ENCODE measurements at regions not wholly inside any gene's neighbourhood (a gene's known extent, or its start where the extent isn't known, plus 50 kb on each side); places are given as distances from the start of the nearest gene placed in this dataset.

GRCh38 chr13:50573066-50573465, 270.4 kb downstream of the DLEU7 start:
- DNase-seq (ENCODE audit: low read depth, low spot score): no peak
- H3K27ac ChIP-seq: no peak overlapping the region

DNA sequence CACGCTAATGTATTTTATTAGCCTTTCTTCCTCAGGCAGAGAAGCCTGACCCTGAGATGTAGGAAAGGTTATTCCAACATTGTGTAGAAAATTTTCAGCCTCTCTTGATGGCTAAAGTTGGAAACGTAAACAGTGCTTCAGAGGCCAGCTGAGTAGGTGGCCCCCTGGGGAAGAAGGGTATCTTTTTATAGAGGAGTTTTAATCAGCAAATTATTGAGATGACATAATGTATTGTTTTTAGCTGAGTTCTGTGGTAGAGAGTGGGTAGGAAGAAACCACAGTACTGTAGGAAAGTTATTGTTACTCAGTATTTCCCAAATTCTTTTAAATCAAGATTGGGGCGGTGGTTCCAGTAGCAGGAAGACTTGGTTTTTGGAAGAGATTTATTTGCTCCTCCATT, 268.8 kb downstream of the DLEU7 start:
- no peak for DNase-seq (ENCODE audit: low read depth, low spot score)
- no peak overlapping the region for H3K27ac ChIP-seq

GRCh38 chr13:50575138-50575537, 268.4 kb downstream of the DLEU7 start:
- no peak for DNase-seq (ENCODE audit: low read depth, low spot score)
- H3K27ac ChIP-seq: no peak overlapping the region

- no peak for DNase-seq (ENCODE audit: low read depth, low spot score)
- no peak overlapping the region for H3K27ac ChIP-seq
Measured at GRCh38 chr13:50576156-50576555, 267.3 kb downstream of the DLEU7 start.

DNA sequence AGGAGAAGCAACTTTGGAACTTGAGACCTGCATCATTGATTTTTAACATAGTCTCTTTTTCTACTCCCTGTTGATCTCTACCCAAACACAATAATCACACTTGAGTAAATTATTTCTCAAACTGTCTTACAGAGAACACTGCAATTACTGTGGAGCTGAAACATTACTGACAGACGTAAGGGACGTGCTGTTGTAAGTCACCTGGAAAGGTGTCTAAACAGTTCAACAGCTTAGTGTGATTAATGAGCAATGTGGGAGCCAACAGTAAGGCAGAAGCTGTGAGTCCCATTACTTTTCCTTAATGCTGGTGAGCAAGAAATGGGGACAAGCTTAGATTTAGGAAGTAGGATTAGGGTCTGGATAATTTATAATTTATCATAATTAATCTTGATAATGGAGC, 265.7 kb downstream of the DLEU7 start:
- no peak overlapping the region for H3K27ac ChIP-seq
- DNase-seq (ENCODE audit: low read depth, low spot score): no peak

GRCh38 chr13:50580684-50581305, 262.7 kb downstream of the DLEU7 start:
- no peak for DNase-seq (ENCODE audit: low read depth, low spot score)
- H3K27ac ChIP-seq: no peak overlapping the region

DNA sequence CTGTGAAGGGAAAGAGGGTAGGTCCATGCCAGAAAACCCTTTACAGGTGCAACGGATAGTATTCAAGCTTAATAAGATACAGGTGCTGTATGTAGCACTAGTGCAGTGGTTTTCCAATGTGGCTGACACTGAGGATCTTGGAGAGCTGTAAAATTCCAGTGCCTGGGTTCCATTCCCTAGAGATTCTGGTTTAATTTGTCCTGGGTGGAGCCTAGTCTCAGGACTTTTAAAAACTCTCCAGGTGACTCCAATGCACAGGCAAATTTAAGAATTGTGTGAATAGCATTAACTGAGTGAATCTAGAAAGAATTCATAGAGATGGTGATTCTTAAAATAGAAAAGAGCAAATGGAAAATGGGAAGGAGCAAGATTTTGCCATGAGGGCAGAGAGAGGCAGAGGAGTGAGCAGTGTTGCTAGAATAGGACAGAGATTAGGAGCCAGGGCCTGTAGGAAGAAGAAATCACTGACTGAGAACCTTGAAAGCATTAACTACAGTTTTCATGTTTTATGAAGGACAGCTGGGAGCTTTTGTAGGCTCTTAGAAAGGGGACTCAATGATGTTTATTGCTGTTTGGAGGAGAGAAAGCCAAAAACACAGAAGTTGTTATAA, 261.8 kb downstream of the DLEU7 start:
- no peak for DNase-seq (ENCODE audit: low read depth, low spot score)
- H3K27ac ChIP-seq: no peak overlapping the region

DNA sequence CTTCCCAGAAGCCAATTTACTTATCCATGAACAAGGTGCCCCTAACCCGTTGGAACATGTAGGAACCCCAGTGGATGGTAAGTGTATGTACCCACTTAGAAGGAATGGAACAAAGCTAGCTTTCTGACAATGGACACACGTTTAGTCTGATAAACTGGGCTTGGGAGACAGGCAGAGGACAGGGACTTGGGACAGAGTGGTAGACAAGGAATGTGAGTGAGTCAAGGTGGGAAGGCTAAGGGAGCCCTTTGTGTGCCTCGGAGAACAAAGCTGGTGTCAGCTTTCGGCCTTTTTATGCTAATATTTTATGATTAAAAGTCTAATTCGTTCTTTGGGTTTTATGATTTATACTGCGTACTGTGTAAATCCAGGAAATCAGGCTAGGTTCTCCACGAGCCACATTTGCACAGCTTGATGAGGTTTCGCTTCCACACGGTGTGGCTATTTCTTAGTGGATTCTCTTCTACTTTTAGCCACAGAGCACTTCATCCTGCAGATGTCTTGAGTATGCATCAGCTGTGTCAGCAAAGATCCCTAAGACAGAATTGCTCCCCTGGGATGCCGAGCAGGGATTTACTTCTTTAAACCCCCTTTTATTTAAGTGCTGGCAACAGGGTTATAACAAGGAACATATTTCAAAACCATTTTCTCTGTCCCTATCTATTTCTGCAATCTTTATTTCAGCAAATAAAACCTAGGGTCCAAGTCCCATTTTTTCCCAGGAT, 258.5 kb downstream of the DLEU7 start:
- no peak overlapping the region for H3K27ac ChIP-seq
- no peak for DNase-seq (ENCODE audit: low read depth, low spot score)

GRCh38 chr13:50585674-50586413, 257.6 kb downstream of the DLEU7 start:
- H3K27ac ChIP-seq: no peak overlapping the region
- DNase-seq (ENCODE audit: low read depth, low spot score): no peak

DNA sequence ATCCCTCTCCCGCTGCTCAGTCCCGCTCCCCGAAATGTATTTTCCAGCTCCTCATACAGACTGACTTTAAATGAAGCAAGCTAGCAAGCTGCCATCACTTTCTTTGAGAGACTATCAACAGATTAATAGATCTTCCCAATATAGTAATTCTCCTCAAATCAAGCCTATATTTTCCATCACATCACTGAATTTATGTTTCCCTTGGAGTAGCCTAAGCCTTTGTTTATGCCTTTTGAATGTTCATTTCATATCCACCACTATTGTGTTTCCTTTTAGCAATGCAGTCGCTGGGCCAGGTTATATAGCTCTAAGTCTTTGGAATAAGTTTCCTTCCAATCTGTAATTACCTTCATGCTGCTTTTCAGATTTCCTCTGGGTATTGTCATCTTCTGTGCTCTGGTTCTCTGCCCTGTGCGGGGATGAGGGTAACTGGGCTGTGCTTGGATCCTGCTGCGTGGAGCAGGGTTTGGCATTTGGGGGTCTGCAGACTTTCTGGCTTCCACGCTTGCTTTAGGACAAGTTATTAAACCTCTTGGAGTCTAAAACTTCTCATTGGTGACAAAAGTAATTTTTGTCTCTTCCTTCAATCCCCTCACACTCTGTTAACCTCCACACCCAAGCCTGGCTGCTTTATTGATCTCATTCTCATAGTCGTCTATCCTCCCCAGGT, 256.9 kb downstream of the DLEU7 start:
- no peak for DNase-seq (ENCODE audit: low read depth, low spot score)
- no peak overlapping the region for H3K27ac ChIP-seq

DNA sequence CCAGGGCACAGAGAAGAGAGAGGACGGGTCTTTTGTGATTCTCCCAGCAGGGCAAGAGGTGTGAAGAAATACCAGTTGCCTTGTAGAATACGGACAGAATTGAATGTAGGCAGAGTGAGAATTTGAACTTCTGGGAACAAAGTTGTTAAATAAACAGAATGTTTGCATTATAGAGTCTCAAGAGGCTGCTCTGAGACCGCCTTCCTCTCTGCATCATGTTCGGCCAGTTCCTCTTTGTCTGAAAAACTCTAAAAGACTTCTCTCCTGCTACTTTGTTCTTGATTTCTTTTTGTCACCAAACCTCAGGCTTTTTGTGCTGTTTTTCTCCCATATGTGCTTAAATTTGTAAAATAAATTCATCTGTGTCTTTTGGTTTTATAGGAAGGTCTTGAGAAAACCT, 256.4 kb downstream of the DLEU7 start:
- H3K27ac ChIP-seq: no peak overlapping the region
- no peak for DNase-seq (ENCODE audit: low read depth, low spot score)

- H3K27ac ChIP-seq: no peak overlapping the region
- DNase-seq (ENCODE audit: low read depth, low spot score): no peak
Measured at GRCh38 chr13:50587645-50588373, 255.7 kb downstream of the DLEU7 start.

DNA sequence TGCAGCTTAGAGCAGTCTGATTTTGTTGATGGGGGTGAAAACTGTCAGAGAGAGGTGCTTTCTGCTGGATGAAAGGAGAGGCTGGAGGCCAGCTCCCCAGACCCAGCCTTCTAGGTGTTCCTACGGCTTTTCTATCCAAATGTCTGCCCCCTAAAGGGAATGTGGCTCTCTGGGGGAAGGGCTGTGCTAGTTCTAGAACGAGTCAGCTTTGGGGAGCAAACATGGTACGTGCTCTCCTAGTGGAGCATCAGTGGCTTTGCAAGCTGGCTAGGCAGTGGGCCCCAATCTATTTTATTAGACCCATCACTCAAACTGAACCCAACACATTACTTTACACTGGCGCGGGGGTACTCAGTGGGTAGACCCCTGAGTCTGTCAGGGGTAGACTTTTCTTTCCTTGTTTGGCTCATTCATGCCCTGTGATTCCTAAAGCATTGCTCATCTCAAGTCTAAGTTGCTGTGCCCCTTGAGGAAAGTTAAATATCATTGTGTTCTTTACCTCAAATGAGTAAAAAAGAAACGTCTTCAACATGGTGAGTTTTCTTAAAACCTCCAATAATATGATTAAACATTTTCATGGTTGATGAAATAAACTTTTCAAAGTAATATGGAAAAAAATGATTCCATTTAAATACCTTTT, 254.9 kb downstream of the DLEU7 start:
- H3K27ac ChIP-seq: peak overlapping the region; percentile 79
- DNase-seq (ENCODE audit: low read depth, low spot score): no peak

- H3K27ac ChIP-seq: peak overlapping the region; percentile 79
- peak; percentile 73 for DNase-seq (ENCODE audit: low read depth, low spot score)
Measured at GRCh38 chr13:50589139-50589538, 254.4 kb downstream of the DLEU7 start.

DNA sequence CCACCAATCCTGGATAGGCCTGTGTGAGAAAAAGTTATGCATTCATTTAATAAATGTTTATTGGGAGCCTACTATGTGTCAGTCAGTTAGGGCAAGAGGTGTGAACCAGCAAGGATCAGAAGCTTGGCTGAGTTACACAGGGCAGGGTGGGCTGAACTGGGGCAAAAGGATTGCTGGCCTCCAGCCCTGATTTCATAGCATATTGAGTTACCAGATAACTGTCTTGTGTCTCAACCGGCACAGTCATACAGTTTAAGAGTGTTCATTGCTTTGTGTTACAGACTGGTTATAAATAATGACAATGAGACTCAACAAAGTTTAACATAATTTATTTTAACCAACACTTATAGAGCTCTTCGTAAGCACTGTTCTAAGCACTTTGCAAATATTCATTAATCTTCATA, 253.8 kb downstream of the DLEU7 start:
- peak; percentile 60 for DNase-seq (ENCODE audit: low read depth, low spot score)
- peak overlapping the region; percentile 79 for H3K27ac ChIP-seq

GRCh38 chr13:50592412-50593155, 250.9 kb downstream of the DLEU7 start:
- DNase-seq (ENCODE audit: low read depth, low spot score): peak; percentile 41
- peak overlapping the region; percentile 14 for H3K27ac ChIP-seq

GRCh38 chr13:50593207-50593606, 250.3 kb downstream of the DLEU7 start:
- no peak overlapping the region for H3K27ac ChIP-seq
- no peak for DNase-seq (ENCODE audit: low read depth, low spot score)

- DNase-seq (ENCODE audit: low read depth, low spot score): no peak
- H3K27ac ChIP-seq: no peak overlapping the region
Measured at GRCh38 chr13:50594276-50595051, 249.0 kb downstream of the DLEU7 start.

Measured in epithelial cell of prostate (primary cell).